ENCODE measurements at regions not wholly inside any gene's neighbourhood (a gene's known extent, or its start where the extent isn't known, plus 50 kb on each side); places are given as distances from the start of the nearest gene placed in this dataset.
"Not testable (repeated sequence)": the region's sequence is repeated elsewhere in the genome, so short reads cannot be mapped to it uniquely, and the experiment has no call there.

DNA sequence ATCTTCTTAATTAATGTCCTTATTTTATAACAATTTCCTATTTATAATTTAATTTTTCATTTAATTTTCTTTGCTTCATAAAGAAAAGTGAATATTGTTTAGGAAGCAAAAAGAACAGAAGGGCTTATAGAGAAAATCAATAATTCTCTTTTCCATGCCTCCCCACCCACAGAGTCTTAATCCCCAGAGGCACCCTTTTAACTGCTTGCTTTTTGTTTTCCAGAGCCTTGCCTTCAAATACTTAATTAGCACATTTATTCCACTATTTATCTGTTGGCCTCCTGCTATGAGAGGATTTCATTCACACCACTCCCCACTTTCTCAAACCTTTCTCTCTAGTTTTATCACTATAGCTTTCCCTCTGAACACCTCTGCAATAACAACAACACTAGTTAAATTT, 373.6 kb downstream of the MBD2 start:
- Mint-ChIP-seq H3K4me1 (no peaks in the 10 kb centered on the region), H3K27ac (no peak overlapping the region), H3K9me3 (ENCODE audit: low read depth) (peaks cover 5% of the 10 kb centered on the region), H3K4me3 (no peak overlapping the region), H3K36me3 (ENCODE audit: low read depth) (no peaks in the 10 kb centered on the region), H3K27me3 (peaks cover 2% of the 10 kb centered on the region)
- intact Hi-C loops (cut with DNase I, micrococcal nuclease), result no loop called here
- DNase-seq (no peak), ATAC-seq (no peak)
- CTCF ChIA-PET, result no interaction called here
- POLR2A ChIA-PET, result no interaction called here

DNA sequence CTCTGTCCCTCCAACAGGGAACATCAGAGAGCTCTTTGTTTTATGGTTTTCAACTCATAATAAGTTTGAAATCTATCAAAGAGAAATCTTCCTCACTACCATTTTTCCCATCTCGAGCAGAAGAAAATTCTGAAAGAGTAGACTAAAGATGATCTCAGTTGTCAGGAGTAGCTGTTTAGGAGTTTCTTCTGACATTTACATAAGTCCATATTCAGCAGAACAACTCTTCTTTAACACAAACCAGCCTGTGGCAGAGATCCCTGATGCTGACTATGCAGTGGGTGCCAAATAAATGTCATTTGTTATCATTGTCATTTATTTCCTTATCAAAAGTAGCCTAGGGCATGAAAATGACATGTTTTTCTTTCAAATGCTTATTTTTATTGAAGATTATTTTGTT, 380.7 kb downstream of the MBD2 start:
- Mint-ChIP-seq H3K4me1 (no peaks in the 10 kb centered on the region), H3K27ac (no peak overlapping the region), H3K27me3 (no peaks in the 10 kb centered on the region), H3K36me3 (ENCODE audit: low read depth) (no peaks in the 10 kb centered on the region), H3K4me3 (no peak overlapping the region), H3K9me3 (ENCODE audit: low read depth) (peaks cover 5% of the 10 kb centered on the region)
- intact Hi-C loops (cut with DNase I, micrococcal nuclease), result no loop called here
- CTCF ChIA-PET, result no interaction called here
- no peak for ATAC-seq
- DNase-seq, result no peak
- POLR2A ChIA-PET, result no interaction called here

DNA sequence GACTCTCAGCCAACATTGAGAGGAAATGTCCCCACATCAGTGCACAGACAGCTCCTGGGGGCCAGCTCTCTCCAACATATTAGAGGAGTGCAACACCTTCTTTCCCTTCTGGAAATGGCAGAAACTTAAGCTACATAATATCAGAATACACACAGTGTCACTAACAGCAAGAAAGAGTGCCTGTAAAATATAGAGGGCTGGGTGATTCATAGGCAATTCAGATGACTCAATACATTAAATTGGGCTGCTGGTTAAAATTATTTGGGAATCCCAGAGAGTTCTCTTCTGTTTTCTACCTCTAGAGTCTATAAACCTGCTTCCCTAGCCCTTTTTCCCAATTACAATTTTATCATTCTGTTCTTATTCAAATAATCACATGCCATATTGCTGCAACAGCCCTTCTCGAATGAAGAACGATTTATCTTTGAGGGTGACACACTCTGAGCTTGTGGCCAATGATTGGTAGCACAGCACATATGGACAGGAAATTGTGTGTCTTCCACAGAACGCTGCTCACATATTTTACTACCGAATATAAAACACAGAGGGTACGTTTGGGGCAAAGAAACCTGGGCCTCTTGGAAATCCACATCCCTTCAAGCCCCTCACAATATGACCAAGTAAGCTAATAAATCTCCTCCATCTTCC, 381.2 kb downstream of the MBD2 start:
- no peaks in the 10 kb centered on the region for H3K36me3 Mint-ChIP-seq (ENCODE audit: low read depth)
- intact Hi-C loops (cut with DNase I, micrococcal nuclease), result no loop called here
- no peaks in the 10 kb centered on the region for H3K4me1 Mint-ChIP-seq
- ATAC-seq (no peak), DNase-seq (no peak)
- ChIA-PET POLR2A (no interaction called here), CTCF (interaction anchor here (0.9 kb wide), 1 partner anchor 16 kb away, joined by 3 read pairs; no protein-coding TSS in a partner anchor)
- H3K9me3 Mint-ChIP-seq (ENCODE audit: low read depth), result peaks cover 5% of the 10 kb centered on the region
- no peak overlapping the region for H3K27ac Mint-ChIP-seq
- H3K4me3 Mint-ChIP-seq, result no peak overlapping the region
- no peaks in the 10 kb centered on the region for H3K27me3 Mint-ChIP-seq

DNA sequence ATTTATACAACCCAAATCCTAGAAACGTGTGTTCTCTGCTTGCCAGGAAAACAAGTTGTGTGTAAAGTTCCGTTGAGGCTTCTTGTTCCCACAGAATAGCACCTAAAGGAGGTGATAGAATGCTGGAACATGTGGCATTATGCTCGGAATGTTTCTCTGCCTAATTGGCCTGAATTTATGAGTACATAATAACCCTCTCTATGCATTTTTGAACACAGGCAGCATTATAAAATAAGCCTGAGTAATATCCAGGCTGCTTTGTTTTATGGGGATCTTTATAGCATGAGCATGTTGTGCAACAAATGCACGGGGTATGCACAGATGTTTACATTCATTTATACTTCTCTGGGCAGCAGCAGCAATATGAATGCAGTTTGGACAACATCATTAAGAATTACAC, 385.7 kb downstream of the MBD2 start:
- intact Hi-C loops (cut with DNase I, micrococcal nuclease), result no loop called here
- Mint-ChIP-seq H3K27ac (no peak overlapping the region), H3K4me3 (no peak overlapping the region), H3K4me1 (no peaks in the 10 kb centered on the region), H3K36me3 (ENCODE audit: low read depth) (no peaks in the 10 kb centered on the region), H3K27me3 (no peaks in the 10 kb centered on the region), H3K9me3 (ENCODE audit: low read depth) (peaks cover 4% of the 10 kb centered on the region)
- POLR2A ChIA-PET, result no interaction called here
- no peak for DNase-seq
- CTCF ChIA-PET, result no interaction called here
- no peak for ATAC-seq

DNA sequence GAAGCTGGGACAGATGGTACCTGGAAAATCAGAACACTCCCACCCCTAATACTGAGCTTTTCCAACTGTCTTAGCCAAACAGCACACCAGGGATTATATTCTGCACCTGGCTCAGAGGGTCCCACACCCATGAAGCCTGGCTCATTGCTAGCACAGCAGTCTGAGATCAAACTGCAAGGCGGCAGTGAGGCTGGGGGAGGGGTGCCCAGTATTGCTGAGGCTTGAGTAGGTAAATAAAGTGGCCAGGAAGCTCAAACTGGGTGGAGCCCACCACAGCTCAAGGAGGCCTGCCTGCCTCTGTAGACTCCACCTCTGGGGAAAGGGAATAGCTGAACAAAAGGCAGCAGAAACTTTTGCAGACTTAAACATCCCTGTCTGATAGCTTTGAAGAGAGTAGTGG, 403.3 kb downstream of the MBD2 start:
- ATAC-seq; DNase-seq; H3K36me3 Mint-ChIP-seq (ENCODE audit: low read depth); H3K27me3 Mint-ChIP-seq; H3K4me1 Mint-ChIP-seq; H3K27ac Mint-ChIP-seq; H3K4me3 Mint-ChIP-seq; POLR2A ChIA-PET; CTCF ChIA-PET; intact Hi-C loops (cut with DNase I, micrococcal nuclease): not testable (repeated sequence)
- H3K9me3 Mint-ChIP-seq (ENCODE audit: low read depth), result peaks cover 15% of the 10 kb centered on the region

DNA sequence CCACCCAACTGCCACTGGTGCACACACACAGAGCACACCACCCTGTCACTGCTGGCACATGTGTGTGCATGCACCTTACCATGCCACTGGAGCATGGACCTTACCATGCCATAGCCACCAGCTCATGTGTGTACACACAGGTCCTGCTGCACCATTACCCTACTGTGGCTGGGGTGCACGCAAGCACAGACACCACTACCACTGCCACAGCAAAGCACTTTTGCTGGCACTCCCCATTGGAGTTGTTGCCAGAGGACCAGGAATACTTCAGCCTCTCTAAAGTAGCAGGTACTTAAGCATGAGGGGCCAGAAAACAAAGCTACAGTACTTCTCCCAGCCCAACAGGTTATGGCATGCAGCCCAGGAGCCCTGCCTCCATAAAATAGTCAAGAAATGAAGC, 404.8 kb downstream of the MBD2 start:
- Mint-ChIP-seq H3K4me1 (no peaks in the 10 kb centered on the region), H3K9me3 (ENCODE audit: low read depth) (peaks cover 11% of the 10 kb centered on the region), H3K27me3 (peaks cover 3% of the 10 kb centered on the region), H3K27ac (no peak overlapping the region), H3K36me3 (ENCODE audit: low read depth) (no peaks in the 10 kb centered on the region), H3K4me3 (no peak overlapping the region)
- POLR2A ChIA-PET, result no interaction called here
- CTCF ChIA-PET, result no interaction called here
- DNase-seq, result no peak
- ATAC-seq, result no peak
- intact Hi-C loops (cut with DNase I, micrococcal nuclease), result no loop called here

DNA sequence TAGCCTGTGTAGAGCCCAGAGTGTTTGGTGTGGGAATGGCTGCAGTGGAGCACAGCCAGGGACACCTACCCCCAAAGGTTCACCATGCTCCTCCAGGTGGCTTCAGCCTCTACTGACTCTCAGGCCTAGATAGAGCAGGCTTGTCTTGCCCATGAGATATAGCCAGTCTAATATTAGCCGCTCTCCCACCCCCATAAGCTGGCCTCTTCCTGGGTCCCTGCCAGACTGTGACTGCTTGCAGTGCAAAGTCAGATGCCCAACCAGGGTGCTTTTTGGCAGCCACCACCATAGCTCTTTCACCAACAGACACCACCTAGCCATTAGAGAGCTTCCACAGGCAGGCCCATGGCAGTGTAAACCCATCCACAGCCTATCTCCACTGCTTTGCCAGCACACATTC, 405.3 kb downstream of the MBD2 start:
- peaks cover 11% of the 10 kb centered on the region for H3K9me3 Mint-ChIP-seq (ENCODE audit: low read depth)
- no peak overlapping the region for H3K27ac Mint-ChIP-seq
- H3K36me3 Mint-ChIP-seq (ENCODE audit: low read depth), result no peaks in the 10 kb centered on the region
- H3K4me1 Mint-ChIP-seq, result no peaks in the 10 kb centered on the region
- no peak for ATAC-seq
- ChIA-PET POLR2A (no interaction called here), CTCF (interaction anchor here (0.7 kb wide), 1 partner anchor 612 kb away, joined by 3 read pairs; no protein-coding TSS in a partner anchor)
- peaks cover 3% of the 10 kb centered on the region for H3K27me3 Mint-ChIP-seq
- intact Hi-C loops (cut with DNase I, micrococcal nuclease), result no loop called here
- DNase-seq, result no peak
- H3K4me3 Mint-ChIP-seq, result no peak overlapping the region

DNA sequence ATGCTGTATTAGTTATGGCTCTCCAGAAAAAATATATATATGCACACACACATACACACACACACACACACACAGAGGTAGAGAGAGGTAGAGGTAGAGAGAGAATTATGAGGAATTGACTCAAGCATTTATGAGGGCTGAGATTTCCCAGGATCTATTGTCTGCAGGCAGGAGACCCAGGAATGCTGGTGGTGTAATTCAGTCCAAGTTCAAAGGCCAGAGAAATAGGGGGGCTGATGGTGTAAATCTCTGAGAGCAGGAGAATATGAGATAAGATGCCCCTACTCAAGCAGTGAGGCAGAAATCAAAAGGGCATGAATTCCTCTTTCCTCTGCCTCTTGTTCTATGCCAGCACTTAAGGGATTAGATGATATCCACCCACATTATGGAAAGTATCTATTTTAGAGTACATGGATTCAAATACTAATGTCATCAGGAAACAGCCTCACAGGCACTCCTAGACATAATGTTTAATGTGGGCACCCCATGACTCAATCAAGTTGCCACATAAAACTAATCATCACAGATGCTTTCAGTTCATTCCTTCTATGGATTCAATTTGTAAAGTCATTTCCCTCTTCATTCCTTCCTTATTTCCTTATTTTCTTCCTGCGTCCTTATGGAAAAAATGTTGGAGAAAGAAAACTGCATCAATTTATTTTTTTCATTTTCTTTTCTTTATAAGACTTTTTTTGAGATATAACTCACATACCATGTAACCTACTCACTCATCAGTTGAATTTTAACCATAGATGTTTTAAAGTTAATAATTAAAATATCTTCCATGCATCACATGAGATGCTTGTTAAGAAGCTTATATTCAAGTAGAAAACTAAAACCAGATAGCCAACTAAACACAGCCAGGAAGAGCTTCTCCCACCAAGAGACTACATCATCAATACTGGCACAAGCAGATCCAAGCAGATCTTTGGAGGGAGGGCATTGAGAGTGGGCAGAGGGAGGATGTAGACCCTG, 406.2 kb downstream of the MBD2 start:
- DNase-seq, result no peak
- no peaks in the 10 kb centered on the region for H3K36me3 Mint-ChIP-seq (ENCODE audit: low read depth)
- ATAC-seq, result no peak
- no peak overlapping the region for H3K4me3 Mint-ChIP-seq
- intact Hi-C loops (cut with DNase I, micrococcal nuclease), result no loop called here
- POLR2A ChIA-PET, result no interaction called here
- H3K27ac Mint-ChIP-seq, result no peak overlapping the region
- no peaks in the 10 kb centered on the region for H3K4me1 Mint-ChIP-seq
- peaks cover 9% of the 10 kb centered on the region for H3K9me3 Mint-ChIP-seq (ENCODE audit: low read depth)
- CTCF ChIA-PET, result interaction anchor here (0.7 kb wide), 1 partner anchor 611 kb away, joined by 3 read pairs; no protein-coding TSS in a partner anchor
- peaks cover 3% of the 10 kb centered on the region for H3K27me3 Mint-ChIP-seq

DNA sequence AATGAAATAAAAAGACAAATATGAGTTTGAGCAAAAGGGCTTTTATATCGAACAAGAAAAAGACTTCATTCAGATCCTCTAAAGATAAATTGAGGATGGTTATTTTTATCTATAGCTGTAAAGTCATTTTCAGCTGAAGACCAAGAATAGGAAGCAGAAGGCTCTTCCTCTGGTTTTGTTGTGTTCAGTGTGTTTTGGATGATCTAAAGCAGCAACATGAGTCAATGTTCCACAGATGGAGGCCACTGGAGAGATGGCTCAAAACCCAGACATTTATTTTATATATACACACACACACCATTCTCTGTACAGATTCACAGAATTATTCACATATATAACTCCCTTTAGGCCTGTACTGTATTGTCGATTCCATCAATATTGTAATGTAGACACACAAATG, 424.3 kb downstream of the MBD2 start:
- no peaks in the 10 kb centered on the region for H3K4me1 Mint-ChIP-seq
- ChIA-PET POLR2A (no interaction called here), CTCF (no interaction called here)
- DNase-seq (no peak), ATAC-seq (no peak)
- no peaks in the 10 kb centered on the region for H3K36me3 Mint-ChIP-seq (ENCODE audit: low read depth)
- H3K27me3 Mint-ChIP-seq, result no peaks in the 10 kb centered on the region
- H3K27ac Mint-ChIP-seq, result no peak overlapping the region
- peaks cover 8% of the 10 kb centered on the region for H3K9me3 Mint-ChIP-seq (ENCODE audit: low read depth)
- no peak overlapping the region for H3K4me3 Mint-ChIP-seq
- intact Hi-C loops (cut with DNase I, micrococcal nuclease), result no loop called here

DNA sequence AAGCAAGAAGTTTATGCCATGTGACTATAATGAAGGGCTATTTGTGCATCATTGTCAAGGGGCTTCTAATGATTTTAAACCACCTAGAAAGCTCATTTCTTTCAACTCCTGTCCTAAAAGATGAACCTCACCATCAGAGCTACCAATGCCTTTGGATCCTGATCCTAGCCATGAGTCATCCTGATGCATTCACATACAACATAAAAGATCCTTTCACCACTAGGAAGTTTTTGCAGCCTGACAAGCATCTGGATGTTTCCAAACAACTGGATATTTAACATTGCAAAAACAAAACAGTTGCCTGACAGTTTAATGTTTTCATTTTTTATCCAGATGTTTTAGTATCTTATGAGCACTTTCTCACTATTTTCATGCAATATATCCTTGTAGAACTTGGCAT, 425.3 kb downstream of the MBD2 start:
- no peaks in the 10 kb centered on the region for H3K36me3 Mint-ChIP-seq (ENCODE audit: low read depth)
- intact Hi-C loops (cut with DNase I, micrococcal nuclease), result no loop called here
- H3K4me1 Mint-ChIP-seq, result no peaks in the 10 kb centered on the region
- ChIA-PET CTCF (no interaction called here), POLR2A (interaction anchor here (0.7 kb wide), 1 partner anchor 65 kb away, joined by 4 read pairs; no protein-coding TSS in a partner anchor)
- H3K4me3 Mint-ChIP-seq, result no peak overlapping the region
- no peak for DNase-seq
- peaks cover 8% of the 10 kb centered on the region for H3K9me3 Mint-ChIP-seq (ENCODE audit: low read depth)
- no peaks in the 10 kb centered on the region for H3K27me3 Mint-ChIP-seq
- no peak for ATAC-seq
- no peak overlapping the region for H3K27ac Mint-ChIP-seq

DNA sequence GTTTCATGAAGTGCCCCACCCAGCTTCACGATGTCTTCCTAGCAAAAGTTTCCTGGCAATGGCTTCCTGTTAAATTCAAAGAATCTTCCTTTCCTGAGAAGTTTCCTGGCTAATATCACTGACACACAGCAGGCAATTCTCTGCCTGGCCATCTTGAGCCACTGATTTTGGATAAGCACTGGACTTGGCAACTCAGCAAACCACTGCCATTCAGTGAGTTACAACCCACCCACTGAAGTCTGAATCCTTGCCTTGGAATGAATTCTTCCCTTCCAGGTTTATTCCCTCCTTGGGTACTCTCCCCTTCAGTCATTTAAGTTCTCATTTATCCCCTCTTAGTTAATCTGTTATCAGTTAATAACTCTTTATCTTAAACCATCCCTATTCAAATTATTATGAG, 426.0 kb downstream of the MBD2 start:
- ChIA-PET POLR2A (no interaction called here), CTCF (interaction anchor here (0.8 kb wide), 1 partner anchor 299 kb away, joined by 3 read pairs; no protein-coding TSS in a partner anchor)
- DNase-seq (no peak), ATAC-seq (no peak)
- Mint-ChIP-seq H3K9me3 (ENCODE audit: low read depth) (peaks cover 8% of the 10 kb centered on the region), H3K27me3 (no peaks in the 10 kb centered on the region), H3K36me3 (ENCODE audit: low read depth) (no peaks in the 10 kb centered on the region), H3K4me3 (no peak overlapping the region), H3K4me1 (no peaks in the 10 kb centered on the region), H3K27ac (no peak overlapping the region)
- intact Hi-C loops (cut with DNase I, micrococcal nuclease), result no loop called here

DNA sequence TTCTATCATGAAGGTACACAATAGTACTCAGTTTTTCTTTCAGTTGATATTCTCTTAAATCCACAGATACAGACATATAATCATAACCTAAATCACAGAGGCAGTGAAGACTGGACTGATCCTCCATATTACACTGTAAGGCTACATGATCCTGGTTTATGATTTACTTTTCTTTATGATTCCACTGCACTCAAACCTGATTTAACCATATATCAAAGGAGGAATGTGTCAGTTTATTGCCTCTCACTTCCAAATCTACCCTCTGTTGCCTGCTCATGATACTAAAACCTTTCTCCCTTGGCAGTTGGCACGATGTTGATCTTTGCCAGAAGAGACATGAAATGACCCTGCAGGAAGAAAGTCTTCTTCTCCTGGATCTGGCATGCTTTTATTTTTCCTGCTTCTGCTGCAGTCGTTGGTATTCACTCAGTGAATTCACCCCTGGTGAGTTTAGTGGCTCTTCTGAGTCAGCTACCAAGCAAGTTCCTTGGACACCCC, 426.4 kb downstream of the MBD2 start:
- no peaks in the 10 kb centered on the region for H3K4me1 Mint-ChIP-seq
- H3K36me3 Mint-ChIP-seq (ENCODE audit: low read depth), result no peaks in the 10 kb centered on the region
- ATAC-seq (no peak), DNase-seq (no peak)
- no peaks in the 10 kb centered on the region for H3K27me3 Mint-ChIP-seq
- no peak overlapping the region for H3K27ac Mint-ChIP-seq
- H3K9me3 Mint-ChIP-seq (ENCODE audit: low read depth), result peaks cover 5% of the 10 kb centered on the region
- CTCF ChIA-PET, result interaction anchor here (0.8 kb wide), 1 partner anchor 299 kb away, joined by 3 read pairs; no protein-coding TSS in a partner anchor
- POLR2A ChIA-PET, result no interaction called here
- no peak overlapping the region for H3K4me3 Mint-ChIP-seq
- intact Hi-C loops (cut with DNase I, micrococcal nuclease), result no loop called here
